ENCODE measurements at regions not wholly inside any gene's neighbourhood (a gene's known extent, or its start where the extent isn't known, plus 50 kb on each side); places are given as distances from the start of the nearest gene placed in this dataset.
A peak's percentile ranks its signal among the peaks of the same experiment; 100 is the strongest.

DNA sequence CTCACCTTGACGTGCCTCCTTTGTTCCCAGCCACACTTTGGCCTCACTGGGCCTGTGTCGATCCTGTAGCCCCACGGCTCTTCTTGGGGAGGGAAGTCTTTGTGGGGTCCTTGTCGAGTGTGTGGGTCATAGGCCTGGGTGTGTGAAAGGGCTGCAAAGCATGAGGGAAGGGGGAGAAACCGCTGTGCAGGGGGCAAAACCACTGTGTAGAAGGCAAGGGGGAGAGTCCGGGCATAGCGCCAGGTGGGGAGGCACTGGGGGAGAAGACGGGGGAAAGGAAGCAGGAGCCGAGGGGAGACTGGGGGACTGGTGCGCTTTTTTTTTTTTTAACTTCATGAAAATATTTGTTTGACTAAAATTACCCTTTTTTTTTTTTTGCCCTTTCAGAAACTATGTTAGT is 65.1 kb upstream of the RASD2 start:
- TF ChIP-seq, protein P1, sequence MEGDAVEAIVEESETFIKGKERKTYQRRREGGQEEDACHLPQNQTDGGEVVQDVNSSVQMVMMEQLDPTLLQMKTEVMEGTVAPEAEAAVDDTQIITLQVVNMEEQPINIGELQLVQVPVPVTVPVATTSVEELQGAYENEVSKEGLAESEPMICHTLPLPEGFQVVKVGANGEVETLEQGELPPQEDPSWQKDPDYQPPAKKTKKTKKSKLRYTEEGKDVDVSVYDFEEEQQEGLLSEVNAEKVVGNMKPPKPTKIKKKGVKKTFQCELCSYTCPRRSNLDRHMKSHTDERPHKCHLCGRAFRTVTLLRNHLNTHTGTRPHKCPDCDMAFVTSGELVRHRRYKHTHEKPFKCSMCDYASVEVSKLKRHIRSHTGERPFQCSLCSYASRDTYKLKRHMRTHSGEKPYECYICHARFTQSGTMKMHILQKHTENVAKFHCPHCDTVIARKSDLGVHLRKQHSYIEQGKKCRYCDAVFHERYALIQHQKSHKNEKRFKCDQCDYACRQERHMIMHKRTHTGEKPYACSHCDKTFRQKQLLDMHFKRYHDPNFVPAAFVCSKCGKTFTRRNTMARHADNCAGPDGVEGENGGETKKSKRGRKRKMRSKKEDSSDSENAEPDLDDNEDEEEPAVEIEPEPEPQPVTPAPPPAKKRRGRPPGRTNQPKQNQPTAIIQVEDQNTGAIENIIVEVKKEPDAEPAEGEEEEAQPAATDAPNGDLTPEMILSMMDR (IDR thresholded peaks at IDR 0.05) = no peak
- Histone ChIP-seq H3K27me3 (peaks cover 0 to 10% of the 10 kb centered on the region in 2 donors), H3K27ac (no peak overlapping the region), H3K4me3 (no peak overlapping the region), H3K36me3 (no peaks in the 10 kb centered on the region), H3K4me1 (peaks cover 0 to 15% (median 12%) of the 10 kb centered on the region in 4 donors), H3K9me3 (no peaks in the 10 kb centered on the region)
- intact Hi-C loops (cut with DNase I; ENCODE audit: low total_unique reads) = no loop called here
- no peak for DNase-seq

DNA sequence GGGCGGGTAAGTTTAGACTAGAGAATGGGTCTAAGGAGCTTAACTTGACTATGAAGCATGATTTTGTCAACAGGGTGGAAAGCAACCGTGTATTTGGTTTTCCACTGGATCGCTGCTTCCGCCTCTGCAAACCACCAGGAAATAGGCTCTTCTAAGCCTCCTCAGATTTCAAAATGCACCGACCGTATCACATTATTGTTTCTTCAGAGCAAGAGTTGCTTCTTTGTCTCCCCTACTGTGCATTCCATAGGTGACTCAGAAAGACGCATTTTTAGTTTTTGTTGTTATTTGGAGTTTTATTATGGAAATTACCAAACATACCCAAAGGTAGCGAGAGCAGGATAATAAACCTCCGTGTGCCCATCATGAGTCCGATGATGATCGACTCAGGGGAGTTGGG is 64.3 kb upstream of the RASD2 start:
- DNase-seq = no peak
- Histone ChIP-seq H3K27ac (no peak overlapping the region), H3K9me3 (no peaks in the 10 kb centered on the region), H3K4me1 (peaks cover 0 to 23% (median 18%) of the 10 kb centered on the region in 4 donors), H3K36me3 (no peaks in the 10 kb centered on the region), H3K4me3 (no peak overlapping the region), H3K27me3 (peaks cover 0 to 10% of the 10 kb centered on the region in 2 donors)
- TF ChIP-seq, protein P1 (IDR thresholded peaks at IDR 0.05) = no peak
- intact Hi-C loops (cut with DNase I; ENCODE audit: low total_unique reads) = no loop called here

DNA sequence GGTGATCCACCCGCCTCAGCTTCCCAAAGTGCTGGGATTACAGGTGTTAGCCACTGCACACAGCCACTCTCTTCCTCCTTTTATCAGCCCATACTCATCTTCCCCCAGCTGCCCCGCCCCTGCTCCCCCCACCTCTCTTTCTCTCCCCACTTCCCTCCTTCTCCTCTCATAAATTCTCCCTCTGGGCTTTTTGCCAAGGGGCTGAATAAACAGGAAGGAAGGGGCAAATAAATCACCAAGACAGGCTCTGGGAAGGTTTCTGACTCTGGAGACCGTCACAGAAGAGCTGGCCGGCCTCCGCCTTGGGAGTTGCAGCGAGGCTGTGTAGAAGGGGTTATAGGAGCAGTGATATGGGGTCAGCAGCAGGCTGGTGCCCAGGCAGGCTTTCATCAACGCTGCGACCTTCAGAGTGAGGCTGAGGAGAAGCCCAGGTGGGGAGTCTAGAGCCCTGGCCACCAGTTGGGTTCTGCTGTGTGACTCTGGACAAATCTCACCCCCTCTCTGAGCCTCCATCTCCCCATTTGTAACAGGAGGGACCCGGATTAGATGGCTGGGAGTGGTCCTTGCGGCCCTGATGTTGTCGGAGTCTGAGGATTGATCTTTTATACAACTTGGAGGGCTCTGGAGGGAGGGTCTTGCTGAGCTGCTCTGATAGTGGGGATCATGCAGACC is 62.6 kb upstream of the RASD2 start:
- Histone ChIP-seq H3K4me3 (no peak overlapping the region), H3K27me3 (peaks cover 0 to 10% of the 10 kb centered on the region in 2 donors), H3K4me1 (peaks cover 0 to 24% (median 18%) of the 10 kb centered on the region in 4 donors), H3K36me3 (no peaks in the 10 kb centered on the region), H3K9me3 (no peaks in the 10 kb centered on the region), H3K27ac (no peak overlapping the region)
- intact Hi-C loops (cut with DNase I; ENCODE audit: low total_unique reads) = no loop called here
- TF ChIP-seq, protein P1 (IDR thresholded peaks at IDR 0.05) = no peak
- peak in 1 of 2 donors; percentile 48 for DNase-seq

DNA sequence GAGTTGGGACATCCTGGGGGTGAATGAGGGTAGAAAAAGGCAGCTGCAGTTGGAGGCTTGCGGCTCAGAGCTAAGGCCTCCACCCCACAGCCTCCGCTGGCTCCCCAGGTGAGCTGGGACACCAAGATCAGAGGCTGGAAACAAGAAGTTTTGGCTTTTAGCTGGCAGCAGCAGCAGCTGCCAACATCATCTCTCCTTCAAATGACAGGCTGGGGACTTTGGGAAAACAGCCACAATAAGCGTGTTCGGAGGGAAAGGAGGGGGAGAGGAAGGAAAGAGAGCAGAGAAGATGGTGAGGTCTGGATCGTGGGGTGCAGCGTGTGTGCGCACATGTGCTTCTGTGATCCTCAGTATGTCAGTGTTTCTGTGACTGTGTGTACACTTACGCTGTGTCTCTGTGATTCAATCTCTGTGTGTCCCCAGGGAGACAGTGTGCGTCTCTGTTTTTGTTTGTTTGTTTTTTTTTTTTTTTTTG is 62.0 kb upstream of the RASD2 start:
- peaks cover 0 to 10% of the 10 kb centered on the region in 2 donors for H3K27me3 ChIP-seq

DNA sequence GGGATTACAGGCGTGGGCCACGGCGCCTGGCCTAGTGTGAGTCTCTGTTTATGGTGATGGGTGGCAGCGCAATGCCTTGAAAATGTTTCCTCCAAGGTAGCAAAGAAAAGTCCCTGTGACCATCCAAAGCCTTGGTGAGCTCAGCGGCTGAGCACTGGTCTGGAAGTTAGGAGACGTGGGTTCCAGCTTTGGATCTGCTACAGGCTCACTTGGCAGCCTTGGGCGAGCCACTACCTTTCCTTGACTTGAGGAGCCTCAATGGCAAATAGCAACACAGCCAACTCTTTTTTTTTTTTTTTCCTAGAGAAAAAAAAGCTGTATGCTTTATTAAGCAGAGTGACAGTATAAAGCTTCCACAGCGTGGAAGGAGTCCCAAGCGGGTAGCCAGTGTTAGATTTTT is 61.3 kb upstream of the RASD2 start:
- TF ChIP-seq, protein P1 (IDR thresholded peaks at IDR 0.05) = no peak
- Histone ChIP-seq H3K9me3 (no peaks in the 10 kb centered on the region), H3K27me3 (peaks cover 0 to 15% of the 10 kb centered on the region in 2 donors), H3K27ac (no peak overlapping the region), H3K4me3 (no peak overlapping the region), H3K36me3 (no peaks in the 10 kb centered on the region), H3K4me1 (peaks cover 0 to 24% (median 18%) of the 10 kb centered on the region in 4 donors)
- intact Hi-C loops (cut with DNase I; ENCODE audit: low total_unique reads) = no loop called here
- DNase-seq = no peak

More for the DNA sequence above, 62.0 kb upstream of the RASD2 start:
- H3K9me3 ChIP-seq = no peaks in the 10 kb centered on the region
- no peaks in the 10 kb centered on the region for H3K36me3 ChIP-seq
- H3K4me1 ChIP-seq = peaks cover 0 to 24% (median 18%) of the 10 kb centered on the region in 4 donors
- DNase-seq = no peak
- intact Hi-C loops (cut with DNase I; ENCODE audit: low total_unique reads) = no loop called here
- TF ChIP-seq, protein P1 (IDR thresholded peaks at IDR 0.05) = no peak
- no peak overlapping the region for H3K27ac ChIP-seq
- no peak overlapping the region for H3K4me3 ChIP-seq

All from tibial artery (tissue), 4 donors.